ENCODE measurements at regions not wholly inside any gene's neighbourhood (a gene's known extent, or its start where the extent isn't known, plus 50 kb on each side); places are given as distances from the start of the nearest gene placed in this dataset.

- no peak for TF ChIP-seq CTCF (IDR thresholded peaks at IDR 0.05)
- no peak for TF ChIP-seq POLR2A (IDR thresholded peaks at IDR 0.05)
- TF ChIP-seq EP300 (IDR thresholded peaks at IDR 0.05): no peak
- TF ChIP-seq POLR2AphosphoS5 (IDR thresholded peaks at IDR 0.05): no peak
Observed at GRCh38 chr7:130875901-130876300, 141.9 kb upstream of the KLF14 start.

All from sigmoid colon (tissue), 4 donors.